RPMI7951 (cell line): ENCODE measurements at regions not wholly inside any gene's neighbourhood (a gene's known extent, or its start where the extent isn't known, plus 50 kb on each side); places are given as distances from the start of the nearest gene placed in this dataset.
"Not testable (repeated sequence)": the region's sequence is repeated elsewhere in the genome, so short reads cannot be mapped to it uniquely, and the experiment has no call there.

Experiments
- DNase-seq: peaks from one replicate; pipeline ENCODE4 v3.0.0-alpha.2; 2012; ENCODE audit warnings: low read depth

- no peak for DNase-seq
These were observed 290.6 kb upstream of the ARHGEF26 start for GRCh38 chr3:153830552-153830951.

- no peak for DNase-seq
These were observed 285.6 kb upstream of the ARHGEF26 start for GRCh38 chr3:153835540-153835939.

- no peak for DNase-seq
These were observed 280.7 kb upstream of the ARHGEF26 start for GRCh38 chr3:153840487-153840886.

GRCh38 chr3:153843994-153844393 lies 277.2 kb upstream of the ARHGEF26 start:
- DNase-seq = no peak

- DNase-seq = no peak
These were observed 275.9 kb upstream of the ARHGEF26 start for GRCh38 chr3:153845311-153845710.

GRCh38 chr3:153848702-153849101 lies 272.5 kb upstream of the ARHGEF26 start:
- DNase-seq = no peak

GRCh38 chr3:153852355-153852754 lies 268.8 kb upstream of the ARHGEF26 start:
- no peak for DNase-seq

- no peak for DNase-seq
These were observed 268.0 kb upstream of the ARHGEF26 start for GRCh38 chr3:153853163-153853562.

- DNase-seq = no peak
These were observed 265.4 kb upstream of the ARHGEF26 start for GRCh38 chr3:153855772-153856171.

GRCh38 chr3:153856932-153857331 lies 264.3 kb upstream of the ARHGEF26 start:
- no peak for DNase-seq

- no peak for DNase-seq
These were observed 256.4 kb upstream of the ARHGEF26 start for GRCh38 chr3:153864793-153865192.

GRCh38 chr3:153866901-153867300 lies 254.3 kb upstream of the ARHGEF26 start:
- DNase-seq = no peak

- DNase-seq = not testable (repeated sequence)
These were observed 246.8 kb upstream of the ARHGEF26 start for GRCh38 chr3:153874348-153874747.

GRCh38 chr3:153880493-153880892 lies 240.7 kb upstream of the ARHGEF26 start:
- no peak for DNase-seq

GRCh38 chr3:153881201-153881600 lies 240.0 kb upstream of the ARHGEF26 start:
- DNase-seq = no peak

GRCh38 chr3:153885359-153885758 lies 235.8 kb upstream of the ARHGEF26 start:
- DNase-seq = no peak

- DNase-seq = no peak
These were observed 231.3 kb upstream of the ARHGEF26 start for GRCh38 chr3:153889905-153890334.

- DNase-seq = no peak
These were observed 229.1 kb upstream of the ARHGEF26 start for GRCh38 chr3:153892126-153892525.

- no peak for DNase-seq
These were observed 226.3 kb upstream of the ARHGEF26 start for GRCh38 chr3:153894857-153895256.

- no peak for DNase-seq
These were observed 225.0 kb upstream of the ARHGEF26 start for GRCh38 chr3:153896197-153896596.

GRCh38 chr3:153897025-153897723 lies 224.0 kb upstream of the ARHGEF26 start:
- no peak for DNase-seq

- no peak for DNase-seq
These were observed 223.3 kb upstream of the ARHGEF26 start for GRCh38 chr3:153897842-153898241.

GRCh38 chr3:153901152-153901551 lies 220.0 kb upstream of the ARHGEF26 start:
- DNase-seq = peak; percentile 18

- DNase-seq = no peak
These were observed 219.2 kb upstream of the ARHGEF26 start for GRCh38 chr3:153901991-153902390.
